ENCODE measurements at regions not wholly inside any gene's neighbourhood (a gene's known extent, or its start where the extent isn't known, plus 50 kb on each side); places are given as distances from the start of the nearest gene placed in this dataset.
"Not testable (repeated sequence)": the region's sequence is repeated elsewhere in the genome, so short reads cannot be mapped to it uniquely, and the experiment has no call there.

DNA sequence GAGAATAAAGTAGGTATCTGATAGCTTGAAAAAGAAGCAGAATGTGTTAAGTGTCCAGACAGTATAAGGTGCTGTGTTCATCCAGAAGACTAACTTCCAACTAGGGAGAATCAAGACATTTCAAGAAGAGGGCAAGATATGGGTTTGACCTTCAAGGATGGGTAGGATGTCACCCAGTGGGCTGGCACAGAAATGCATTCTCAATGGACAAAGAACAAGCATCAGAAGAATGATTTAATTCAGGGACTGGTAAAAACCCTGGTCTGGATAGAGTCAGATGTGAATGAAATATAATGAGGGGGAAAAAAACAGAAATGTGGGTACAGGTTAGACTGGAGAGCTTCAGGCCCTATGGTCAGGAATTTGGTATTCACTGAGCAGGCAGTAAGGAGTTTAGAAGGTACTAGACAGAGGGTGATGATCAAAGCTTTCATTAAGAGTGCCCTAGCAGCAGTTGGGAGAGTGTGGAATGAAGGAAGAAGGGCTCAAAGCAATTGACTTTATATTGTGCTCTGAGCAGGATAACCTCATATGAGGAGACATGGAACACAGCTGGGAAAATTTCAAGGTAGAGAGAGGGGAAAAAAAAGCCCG, 180.7 kb upstream of the ANK3 start:
- no peak for DNase-seq (ENCODE audit: low read depth)

- DNase-seq (ENCODE audit: low read depth), result no peak
Observed at GRCh38 chr10:60569681-60570080, 180.0 kb upstream of the ANK3 start.

- no peak for DNase-seq (ENCODE audit: low read depth)
Observed at GRCh38 chr10:60566096-60566495, 176.4 kb upstream of the ANK3 start.

DNA sequence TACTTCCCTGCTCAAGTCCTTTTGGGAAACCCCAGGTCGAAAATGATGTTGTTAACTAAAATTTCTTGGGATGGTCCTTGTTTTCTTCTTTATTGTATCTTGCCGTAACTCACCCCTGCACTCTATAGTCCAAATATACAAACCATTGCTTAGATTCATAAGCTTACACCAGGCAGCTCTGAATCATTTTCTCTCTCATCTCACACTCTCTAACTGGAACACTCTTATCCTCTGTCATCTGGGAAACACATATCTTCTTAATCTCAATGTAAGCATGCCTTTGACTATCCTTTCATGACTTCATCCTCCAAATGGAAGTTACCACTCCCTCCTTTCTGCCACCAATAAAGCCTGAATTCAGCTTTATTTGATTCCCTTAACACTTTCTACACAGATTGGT, 175.8 kb upstream of the ANK3 start:
- DNase-seq (ENCODE audit: low read depth), result no peak

- no peak for DNase-seq (ENCODE audit: low read depth)
Observed at GRCh38 chr10:60564475-60564874, 174.8 kb upstream of the ANK3 start.

GRCh38 chr10:60560451-60560850, 170.8 kb upstream of the ANK3 start:
- no peak for DNase-seq (ENCODE audit: low read depth)

GRCh38 chr10:60555700-60556099, 166.0 kb upstream of the ANK3 start:
- no peak for DNase-seq (ENCODE audit: low read depth)

GRCh38 chr10:60549686-60550085, 160.0 kb upstream of the ANK3 start:
- DNase-seq (ENCODE audit: low read depth), result peak; percentile 82

GRCh38 chr10:60542657-60543056, 153.0 kb upstream of the ANK3 start:
- no peak for DNase-seq (ENCODE audit: low read depth)

DNA sequence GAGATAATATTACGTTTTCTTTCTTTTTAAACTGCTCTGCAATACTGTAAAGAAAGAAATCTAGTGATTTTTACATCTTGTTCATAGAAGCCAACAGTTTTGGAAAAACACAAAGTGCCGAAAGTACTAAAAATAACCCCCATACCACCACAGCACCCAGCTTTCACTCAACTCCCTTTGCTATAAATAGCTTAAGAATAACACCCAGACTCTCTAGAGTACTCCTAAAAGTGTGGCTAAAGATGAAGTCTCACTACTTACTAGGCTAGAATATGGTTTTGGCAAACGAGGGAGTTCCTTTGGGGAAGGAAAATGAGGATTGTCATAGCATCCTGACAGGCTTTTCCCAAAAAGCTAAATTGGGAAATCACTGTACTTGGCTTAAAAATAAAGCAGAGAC, 151.8 kb upstream of the ANK3 start:
- DNase-seq (ENCODE audit: low read depth), result no peak

DNA sequence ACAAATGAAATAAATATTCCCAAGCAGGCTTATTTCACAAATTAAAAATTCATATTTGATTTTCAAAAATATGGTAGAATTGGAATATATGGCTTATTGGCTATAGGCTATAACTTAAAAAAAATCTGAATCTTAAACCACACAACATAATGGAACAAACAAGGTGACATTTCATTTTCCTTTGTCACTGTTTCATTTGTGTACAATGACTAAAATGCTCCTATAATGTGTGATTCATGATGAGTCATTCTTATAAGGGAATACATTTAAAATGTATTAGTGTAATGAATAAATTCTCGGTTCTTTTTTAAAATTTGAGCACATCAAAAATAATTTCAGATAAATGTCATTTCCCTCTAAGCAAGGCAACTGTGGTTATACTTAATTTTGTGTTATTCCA, 148.0 kb upstream of the ANK3 start:
- DNase-seq (ENCODE audit: low read depth), result peak; percentile 52

DNA sequence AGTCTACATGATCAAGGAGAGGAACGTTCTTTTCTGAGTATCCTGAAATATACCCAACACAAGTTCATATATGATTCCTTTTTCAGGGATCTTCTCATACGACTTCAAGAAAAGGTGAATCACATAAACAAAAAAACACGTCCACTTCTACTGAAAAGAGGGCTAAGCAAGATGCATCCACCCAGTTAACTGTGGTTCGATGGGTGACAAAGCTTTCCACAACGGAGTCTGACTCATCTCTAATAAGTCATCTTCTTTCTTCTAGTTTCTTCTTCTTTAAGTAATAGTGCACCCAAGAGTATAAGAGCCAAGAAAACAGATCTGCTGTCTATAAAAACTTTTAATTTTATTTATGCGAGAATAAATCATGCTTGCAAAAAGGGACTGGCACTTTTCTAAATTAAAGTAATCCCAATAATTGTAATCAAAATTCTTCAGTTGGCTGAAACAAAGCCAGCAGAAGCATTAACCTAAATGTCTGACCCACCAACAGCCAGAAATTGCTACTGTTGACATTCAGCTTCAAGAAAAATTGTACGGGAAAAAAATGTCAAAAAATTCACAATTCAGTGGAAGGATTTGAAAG, 146.9 kb upstream of the ANK3 start:
- DNase-seq (ENCODE audit: low read depth), result peak; percentile 89

DNA sequence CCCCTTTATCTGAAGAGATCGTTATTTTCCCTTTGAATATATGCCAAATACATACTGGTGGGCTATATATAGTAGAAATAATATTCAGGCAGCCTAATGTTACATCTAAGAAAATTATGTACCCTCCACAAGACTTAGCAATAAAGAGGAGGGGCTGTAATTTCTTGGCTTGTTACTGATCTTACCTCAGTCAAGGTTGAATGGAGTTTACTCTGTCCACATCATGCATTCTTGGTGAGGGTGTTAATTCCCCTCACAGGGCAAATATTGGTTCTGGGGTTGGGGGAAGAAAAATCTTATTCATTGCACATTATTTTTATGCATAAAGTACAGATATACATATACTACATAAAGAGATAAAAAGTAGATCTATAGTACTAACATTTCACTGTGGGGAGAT, 145.8 kb upstream of the ANK3 start:
- peak; percentile 48 for DNase-seq (ENCODE audit: low read depth)

GRCh38 chr10:60534761-60535389, 145.2 kb upstream of the ANK3 start:
- DNase-seq (ENCODE audit: low read depth), result no peak

DNA sequence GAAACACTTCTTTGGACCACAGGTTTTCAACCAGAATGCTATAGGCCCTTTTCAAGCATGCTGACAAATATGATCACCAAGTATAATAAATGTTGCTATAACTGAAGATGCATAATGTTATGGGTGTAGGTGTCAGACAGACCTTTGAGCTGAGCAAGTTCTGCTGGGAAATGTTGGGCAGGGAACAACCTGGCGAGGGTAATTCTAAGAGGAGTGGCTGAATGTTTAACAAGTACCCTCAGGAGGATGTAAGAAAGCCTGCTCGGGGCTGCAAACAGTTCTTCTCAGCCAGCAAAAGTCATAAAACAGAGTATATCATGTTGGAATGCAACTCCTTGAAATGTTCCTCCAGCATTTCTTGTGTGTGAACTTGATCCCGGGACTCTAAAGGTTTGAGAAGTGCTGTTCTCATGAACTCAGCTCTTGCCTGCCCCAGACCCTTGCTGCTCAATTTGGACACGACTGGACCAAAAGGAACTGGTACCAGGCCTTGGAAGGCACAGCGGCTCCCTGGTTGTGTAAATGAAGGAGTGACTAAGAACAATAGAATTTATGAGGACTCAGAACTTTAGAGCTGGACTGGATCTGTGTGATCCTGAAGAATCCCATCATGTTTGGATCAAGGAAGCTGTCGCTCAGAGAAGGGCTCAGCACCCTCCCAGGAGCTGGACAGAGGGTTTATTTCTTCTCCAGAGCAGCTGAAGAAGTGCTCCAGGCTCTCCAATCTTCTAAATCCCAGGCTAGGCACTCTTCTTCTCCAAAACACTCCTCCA, 143.2 kb upstream of the ANK3 start:
- no peak for DNase-seq (ENCODE audit: low read depth)

GRCh38 chr10:60531006-60531405, 141.3 kb upstream of the ANK3 start:
- no peak for DNase-seq (ENCODE audit: low read depth)

- no peak for DNase-seq (ENCODE audit: low read depth)
Observed at GRCh38 chr10:60527676-60528075, 138.0 kb upstream of the ANK3 start.

DNA sequence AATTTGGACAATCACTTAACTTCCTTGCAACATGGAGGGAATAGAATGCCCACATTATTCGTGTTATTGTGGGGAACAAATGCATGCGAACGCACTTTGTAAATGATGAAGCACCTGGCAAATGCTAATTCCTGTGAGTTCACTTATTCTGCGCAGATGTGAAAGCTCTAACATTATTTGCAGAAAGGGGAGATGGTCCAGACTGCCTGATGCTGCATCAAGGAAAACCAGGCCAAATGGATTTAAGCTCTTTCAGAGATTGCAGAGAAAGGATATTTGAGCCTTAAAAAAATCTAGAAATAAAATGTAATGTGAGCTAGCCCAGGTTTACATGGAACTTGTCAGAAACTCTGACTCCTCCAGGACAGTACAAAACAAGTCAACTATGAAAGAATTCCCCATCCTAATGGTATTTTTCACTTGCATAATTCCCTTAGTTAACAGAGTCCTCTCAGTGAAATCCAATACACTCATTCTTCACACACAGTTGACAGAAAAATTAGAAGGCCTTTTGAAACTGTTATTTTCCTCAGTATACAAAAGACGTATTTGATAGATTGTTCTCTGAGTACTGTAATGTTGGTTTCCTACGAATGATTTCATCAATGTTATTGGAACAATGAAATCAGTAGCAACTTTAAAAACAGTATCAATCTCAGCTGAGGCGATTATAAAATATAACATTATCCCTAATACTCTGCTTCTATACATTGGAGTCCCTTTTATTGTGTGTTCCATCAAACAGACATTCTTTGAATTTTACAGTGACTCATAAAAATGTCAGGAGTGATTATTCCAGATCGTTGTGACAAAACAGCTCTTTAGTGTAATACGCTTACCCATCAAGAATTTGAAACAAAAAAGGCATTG, 136.3 kb upstream of the ANK3 start:
- no peak for DNase-seq (ENCODE audit: low read depth)

DNA sequence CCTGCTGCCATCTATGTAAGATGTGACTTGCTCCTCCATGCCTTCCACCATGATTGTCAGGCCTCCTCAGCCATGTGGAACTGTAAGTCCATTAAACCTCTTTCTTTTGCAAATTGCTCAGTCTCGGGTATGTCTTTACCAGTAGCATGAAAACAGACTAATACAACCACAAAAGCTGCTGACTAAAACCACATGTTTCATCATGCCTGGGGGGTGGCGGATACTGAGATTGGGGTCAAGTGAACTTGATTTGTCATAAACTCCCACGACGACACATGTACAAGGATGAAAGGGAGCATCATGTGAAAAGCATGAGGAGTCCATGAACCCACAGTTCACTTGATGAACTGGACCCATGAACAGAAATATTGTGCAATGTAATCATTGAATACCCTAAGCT, 134.9 kb upstream of the ANK3 start:
- DNase-seq (ENCODE audit: low read depth), result peak; percentile 31

DNA sequence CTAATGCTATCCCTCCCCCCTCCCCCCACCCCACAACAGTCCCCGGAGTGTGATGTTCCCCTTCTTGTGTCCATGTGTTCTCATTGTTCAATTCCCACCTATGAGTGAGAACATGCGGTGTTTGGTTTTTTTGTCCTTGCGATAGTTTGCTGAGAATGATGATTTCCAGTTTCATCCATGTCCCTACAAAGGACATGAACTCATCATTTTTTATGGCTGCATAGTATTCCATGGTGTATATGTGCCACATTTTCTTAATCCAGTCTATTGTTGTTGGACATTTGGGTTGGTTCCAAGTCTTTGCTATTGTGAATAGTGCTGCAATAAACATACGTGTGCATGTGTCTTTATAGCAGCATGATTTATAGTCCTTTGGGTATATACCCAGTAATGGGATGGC, 133.7 kb upstream of the ANK3 start:
- not testable (repeated sequence) for DNase-seq (ENCODE audit: low read depth)

GRCh38 chr10:60522617-60523016, 132.9 kb upstream of the ANK3 start:
- DNase-seq (ENCODE audit: low read depth), result no peak

DNA sequence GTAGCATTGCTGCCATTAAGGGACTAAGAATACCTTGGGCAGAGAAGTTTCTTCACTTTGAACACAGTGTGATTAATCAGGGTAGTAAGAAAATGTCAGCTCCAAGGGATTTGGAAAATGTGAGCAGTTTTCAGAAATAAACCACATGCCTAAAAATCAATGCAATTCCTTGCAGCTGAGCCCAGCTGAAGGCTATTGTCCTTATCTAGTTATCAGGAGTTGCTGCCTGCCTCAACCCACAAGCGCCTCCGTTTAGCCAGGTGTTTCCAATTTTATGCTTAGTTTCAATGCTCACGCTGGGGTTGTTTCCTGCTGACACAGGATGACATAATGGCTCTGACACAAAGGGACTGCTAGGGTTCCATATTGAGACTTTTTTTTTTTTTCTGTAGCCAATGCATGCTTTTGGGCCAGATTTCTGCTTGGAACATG, 132.3 kb upstream of the ANK3 start:
- no peak for DNase-seq (ENCODE audit: low read depth)

Measured in renal cortical epithelial cell (primary cell).